ENCODE measurements at regions not wholly inside any gene's neighbourhood (a gene's known extent, or its start where the extent isn't known, plus 50 kb on each side); places are given as distances from the start of the nearest gene placed in this dataset.
"Not testable (repeated sequence)": the region's sequence is repeated elsewhere in the genome, so short reads cannot be mapped to it uniquely, and the experiment has no call there.

DNA sequence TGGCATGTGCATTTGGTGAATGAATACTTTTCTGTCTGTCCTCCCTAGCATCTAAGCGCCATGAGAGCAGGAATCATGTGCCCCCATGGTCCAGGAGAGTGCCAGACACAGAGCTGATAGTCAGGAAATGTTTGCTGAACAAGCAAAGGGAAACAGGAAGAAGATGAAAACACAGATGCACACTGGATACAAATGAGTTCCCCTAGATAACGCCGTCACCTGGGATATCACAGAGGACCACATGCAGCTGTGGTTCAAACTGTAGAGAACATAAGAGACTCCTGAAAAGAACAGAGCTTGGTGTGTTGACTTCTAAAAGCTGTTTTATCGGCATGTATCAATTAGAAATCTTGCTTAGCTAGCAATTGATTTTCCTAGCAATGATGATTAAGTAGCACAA lies 293.7 kb downstream of the BTBD3 start:
- DNase-seq: no peak

DNA sequence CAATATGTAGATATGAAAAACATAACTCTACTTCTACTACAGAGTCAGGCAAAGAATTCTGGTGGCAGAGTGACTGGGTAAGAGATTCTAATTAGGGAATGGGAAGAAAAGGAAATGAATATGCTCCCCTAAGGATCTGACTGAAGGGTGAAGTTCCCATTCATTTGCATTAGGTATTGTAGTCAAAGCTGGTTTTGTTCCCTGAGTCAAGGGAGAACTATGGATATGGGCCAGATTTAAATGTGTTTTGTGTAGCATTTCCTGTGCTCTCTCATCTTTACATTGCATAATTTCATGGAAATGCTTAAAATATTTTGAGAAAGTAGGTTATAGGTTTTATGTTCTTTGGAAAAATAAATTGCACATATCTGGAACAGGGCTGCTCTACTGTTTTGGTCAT lies 299.7 kb downstream of the BTBD3 start:
- no peak for DNase-seq

DNA sequence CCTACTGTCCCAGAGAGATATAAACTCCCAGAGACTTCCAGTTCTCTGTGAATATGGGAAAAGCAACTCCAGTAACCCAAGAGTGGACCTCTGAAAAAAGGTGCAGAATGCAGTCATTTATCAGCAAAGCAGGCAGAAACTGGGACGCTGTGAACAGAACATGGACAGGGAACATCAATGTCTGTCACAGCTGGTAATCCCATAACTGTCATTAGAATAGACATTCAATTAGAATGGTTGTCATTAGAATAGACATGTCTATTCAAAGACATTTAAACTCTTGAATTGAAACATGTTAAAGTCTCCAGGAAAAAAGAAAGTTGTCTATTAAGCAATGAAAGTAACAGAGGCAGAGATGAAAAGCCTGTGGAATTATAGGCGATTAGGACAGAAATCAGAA lies 302.1 kb downstream of the BTBD3 start:
- no peak for DNase-seq

DNA sequence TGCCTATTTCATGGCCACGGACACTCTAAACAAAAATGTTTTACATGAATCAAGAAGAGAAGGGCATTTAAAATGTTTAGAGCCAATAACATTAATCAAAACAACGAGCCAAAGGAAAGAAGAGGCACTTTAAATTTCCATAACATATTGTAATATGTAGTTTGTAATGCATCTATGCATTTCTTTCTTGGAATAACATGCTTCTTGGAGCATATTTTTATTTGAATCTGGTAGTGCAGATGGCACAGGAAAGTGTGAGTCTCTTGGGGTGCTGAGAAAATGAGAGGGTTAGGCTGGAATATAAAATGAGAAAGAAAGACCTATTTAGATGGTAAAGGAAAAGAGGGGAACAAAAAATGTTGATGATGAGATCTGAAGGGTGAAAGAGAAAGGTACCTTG lies 305.4 kb downstream of the BTBD3 start:
- DNase-seq: no peak

DNA sequence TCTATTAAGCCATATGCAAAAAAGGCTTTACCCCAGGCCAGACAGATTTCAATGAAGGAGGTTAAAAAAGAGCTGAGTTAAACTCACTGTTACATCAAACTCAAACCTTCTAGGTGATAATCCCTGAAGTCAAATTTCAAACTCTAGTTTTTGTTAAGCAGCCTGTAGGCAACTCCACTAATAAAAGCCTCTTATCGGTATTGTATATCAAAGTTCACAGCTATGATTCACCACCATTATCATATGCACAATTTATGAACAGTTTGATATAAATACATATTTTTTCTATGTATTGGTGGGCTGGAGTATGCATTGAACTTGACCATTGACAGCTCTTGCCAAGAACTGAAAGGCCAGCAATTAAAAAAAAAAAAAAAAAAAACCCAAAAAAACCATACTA lies 308.2 kb downstream of the BTBD3 start:
- DNase-seq: no peak

DNA sequence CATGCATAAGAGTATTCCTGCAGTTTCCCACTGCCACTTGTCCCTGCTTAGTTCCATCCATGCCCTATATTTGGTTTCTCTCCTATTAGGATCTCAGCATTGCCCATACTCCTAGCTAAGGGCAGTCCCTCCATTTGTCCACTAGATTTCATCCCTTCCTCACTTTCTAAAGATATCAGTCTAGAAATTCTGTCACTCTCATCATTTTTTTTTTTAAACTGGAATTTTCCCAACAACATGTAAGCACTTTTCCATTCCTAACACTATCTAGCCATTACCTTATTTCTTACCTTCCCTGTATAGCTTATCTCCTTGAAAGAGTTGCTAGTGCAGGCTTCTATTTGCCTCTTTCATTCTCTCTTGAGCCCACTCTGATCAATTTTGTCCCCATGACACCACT lies 312.2 kb downstream of the BTBD3 start:
- DNase-seq: no peak

DNA sequence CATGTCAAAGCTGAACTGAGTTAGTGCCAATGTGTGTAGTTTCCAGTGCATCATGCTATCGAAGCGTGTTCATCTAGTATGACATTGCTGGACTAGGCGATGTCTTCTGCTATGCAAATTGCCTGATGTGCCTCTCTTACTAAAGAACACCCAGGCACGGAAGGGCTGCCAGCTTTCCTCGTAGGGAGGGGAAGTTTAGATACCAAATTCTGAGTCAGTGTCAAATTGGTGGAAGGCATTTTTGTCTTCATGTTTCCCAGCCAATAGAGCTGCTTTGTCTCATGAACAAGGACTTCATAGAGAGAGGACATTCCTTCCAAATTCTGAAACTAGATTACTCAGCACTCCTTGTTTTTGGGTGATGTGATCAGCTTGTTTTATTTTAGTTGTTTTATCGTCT lies 320.1 kb downstream of the BTBD3 start:
- no peak for DNase-seq

DNA sequence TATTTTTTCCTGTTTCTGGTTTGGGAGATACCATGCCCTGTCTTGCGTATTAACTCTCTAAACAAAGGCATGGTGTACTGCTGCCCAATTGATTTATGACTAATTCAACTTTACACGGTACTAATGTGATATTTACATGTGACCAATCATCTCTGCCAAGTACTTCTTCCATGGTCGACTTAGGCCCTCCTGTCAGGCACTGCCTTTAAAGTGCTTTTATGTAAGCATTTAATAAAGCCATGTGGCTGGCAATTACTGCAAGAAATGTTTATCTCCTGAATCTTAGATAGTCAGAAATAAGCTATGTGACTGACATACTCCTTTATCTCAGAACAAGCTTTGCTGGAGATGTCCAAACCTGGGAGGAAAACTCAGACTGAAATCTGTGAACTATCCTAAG lies 323.4 kb downstream of the BTBD3 start:
- DNase-seq: no peak

DNA sequence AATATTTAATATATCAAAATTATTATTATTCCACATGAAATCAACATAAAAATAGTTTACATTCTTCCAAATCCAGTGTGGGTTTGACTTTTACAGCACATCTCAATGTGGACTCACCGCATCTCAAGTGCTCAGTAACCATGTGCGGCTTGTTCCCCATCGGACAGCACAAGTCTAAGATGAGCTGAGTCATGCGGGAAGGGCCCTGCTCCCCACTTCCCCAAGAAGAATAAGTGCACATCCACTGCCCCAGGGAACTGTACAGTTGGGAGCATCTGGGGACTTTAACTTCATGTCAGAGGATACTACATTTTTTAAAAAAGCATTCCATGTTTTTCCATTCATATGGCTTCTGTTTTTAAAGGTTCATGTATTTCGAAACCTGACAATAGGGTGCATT lies 325.6 kb downstream of the BTBD3 start:
- DNase-seq: no peak

DNA sequence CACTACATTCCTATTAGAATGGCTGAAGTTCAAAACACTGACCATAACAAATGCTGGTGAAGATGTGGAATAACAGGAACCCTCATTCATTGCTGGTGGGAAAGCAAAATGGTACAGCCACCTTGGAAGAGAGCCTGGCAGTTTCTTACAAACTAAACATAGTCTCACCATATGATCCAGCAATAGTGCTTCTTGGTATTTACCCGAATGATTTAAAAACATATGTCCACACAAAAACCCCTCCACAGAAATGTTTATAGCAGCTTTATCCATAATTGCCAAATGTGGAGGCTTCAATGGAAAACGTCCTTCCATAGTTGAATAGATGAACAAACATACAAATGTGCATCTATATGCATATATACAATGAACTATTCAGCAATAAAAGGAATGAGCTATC lies 330.8 kb downstream of the BTBD3 start:
- DNase-seq: no peak

DNA sequence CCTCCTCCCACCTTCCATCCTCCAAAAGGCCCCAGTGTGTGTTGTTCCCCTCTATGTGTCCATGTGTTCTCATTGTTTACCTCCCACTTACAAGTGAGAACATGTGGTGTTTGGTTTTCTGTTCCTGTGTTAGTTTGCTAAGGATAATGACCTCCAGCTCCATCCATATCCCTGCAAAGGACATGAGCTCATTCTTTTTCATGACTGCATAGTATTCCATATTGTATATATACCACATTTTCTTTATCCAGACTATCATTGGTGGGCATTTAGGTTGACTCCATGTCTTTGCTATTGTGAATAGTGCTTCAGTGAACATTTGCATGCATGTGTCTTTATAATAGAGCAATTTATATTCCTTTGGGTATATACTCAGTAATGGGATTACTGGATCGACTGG lies 333.0 kb downstream of the BTBD3 start:
- not testable (repeated sequence) for DNase-seq

DNA sequence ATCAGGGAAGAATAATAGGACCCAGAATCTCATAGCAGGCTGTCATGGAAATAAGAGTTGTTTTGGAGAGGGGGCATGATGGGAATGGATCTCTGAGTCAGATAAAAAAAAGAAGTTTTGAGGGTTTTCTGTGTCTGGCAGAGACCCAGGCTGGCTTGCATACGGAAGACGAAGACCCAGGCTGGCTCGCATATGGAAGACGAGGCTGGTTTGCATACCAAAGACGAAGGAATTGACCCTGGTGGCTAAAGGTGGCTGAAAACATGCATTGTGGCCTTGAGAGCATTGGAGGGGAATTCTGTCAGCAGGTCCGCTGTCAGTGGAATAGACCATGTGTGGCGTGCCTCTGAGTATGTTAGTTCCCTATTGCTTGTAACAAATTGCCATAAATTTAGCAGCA lies 335.1 kb downstream of the BTBD3 start:
- DNase-seq: no peak

DNA sequence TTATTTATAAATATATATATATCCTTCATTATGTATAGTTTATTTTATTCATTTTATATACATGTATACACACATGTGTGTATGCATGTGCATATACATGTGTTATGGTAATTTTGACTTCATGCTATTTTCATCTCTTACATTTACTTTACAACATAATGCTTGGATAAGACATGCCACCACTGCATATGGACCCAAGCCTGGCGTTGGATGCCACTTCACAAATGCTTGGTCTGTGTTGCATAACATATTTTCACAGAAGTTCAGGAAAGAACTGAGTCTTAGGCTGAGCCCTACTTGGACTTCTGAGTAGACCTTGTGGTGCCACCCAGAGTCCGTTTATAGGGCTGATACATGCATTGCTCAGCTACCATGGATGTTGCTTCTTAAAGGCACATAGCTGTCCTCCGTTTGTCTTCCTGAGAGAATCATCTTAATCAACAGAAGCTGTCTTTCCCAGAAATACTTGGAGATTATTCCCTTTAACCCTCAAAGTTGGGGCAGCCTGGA lies 337.8 kb downstream of the BTBD3 start:
- no peak for DNase-seq

DNA sequence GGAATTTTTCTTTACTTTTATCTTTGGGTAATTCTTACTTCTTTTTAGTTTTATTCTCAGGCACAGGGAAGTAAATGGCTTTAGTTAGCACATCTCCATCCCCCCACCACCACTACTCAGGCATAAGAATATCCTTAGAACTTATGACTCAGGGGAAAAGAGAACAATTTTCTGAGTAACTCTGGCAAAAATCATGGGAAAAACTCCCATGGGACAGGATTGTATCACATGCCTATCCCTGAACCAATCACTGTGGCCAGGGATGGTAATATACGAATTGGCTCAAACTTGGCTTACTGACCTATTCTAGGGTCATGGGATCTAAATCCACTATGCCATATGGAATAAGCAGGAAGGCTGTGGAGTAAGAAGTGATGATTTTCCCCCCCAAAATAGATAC lies 339.1 kb downstream of the BTBD3 start:
- DNase-seq: no peak

DNA sequence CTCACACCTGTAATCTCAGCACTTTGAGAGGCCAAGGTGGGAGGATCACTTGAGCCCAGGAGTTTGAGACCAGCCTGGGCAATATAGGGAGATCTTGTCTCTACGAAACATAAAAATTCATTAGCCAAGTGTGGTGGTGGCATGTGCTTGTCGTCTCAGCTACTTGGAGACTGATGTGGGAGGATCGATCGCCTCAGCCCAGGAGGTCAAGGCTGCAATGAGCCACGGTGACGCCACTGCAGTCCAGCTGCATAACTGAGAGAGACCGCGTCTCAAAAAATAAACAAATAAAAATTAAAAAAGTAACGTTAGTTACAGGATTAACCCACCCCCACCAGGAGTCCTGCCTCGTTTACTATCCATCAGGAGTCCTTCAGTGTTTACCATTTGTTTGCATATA lies 345.1 kb downstream of the BTBD3 start:
- no peak for DNase-seq

DNA sequence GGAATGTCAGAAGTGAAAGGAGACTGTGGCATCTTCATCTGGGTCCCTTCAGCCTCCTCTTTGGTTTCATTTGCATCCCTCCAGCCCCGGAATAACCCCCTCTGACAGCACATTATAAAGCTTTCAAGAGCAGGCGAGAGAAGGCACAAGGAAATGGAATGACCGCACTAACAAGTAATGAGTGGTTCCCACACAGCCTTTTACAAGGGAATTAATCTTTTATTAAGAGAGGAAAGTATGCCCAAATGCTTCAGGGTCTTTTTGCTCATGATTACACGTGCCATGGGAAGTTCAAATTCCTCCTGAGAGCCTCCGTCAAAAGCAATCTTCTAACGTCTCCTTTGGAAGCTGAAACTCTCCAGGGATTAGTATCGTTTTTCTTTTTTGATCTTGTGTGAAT lies 347.0 kb downstream of the BTBD3 start:
- no peak for DNase-seq

DNA sequence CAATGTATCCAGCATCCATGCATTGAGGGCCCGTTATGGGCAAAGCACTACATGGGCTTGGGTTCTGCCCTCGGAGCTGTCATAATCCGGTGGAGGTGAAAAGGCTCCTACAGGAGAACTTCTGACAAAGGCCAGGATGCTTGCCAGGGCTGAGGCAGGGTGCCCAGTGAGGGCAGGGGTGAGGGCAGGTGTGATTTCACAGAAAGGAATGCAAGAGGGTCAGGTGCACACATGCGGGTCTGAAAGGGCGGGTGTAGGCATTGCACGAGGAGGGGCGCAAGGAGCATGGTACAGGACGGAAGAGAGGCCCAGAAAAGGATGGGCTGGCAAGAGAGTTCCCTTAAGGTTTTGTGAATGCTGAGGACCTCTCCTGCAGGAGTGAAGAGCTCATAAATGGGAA lies 348.0 kb downstream of the BTBD3 start:
- no peak for DNase-seq

DNA sequence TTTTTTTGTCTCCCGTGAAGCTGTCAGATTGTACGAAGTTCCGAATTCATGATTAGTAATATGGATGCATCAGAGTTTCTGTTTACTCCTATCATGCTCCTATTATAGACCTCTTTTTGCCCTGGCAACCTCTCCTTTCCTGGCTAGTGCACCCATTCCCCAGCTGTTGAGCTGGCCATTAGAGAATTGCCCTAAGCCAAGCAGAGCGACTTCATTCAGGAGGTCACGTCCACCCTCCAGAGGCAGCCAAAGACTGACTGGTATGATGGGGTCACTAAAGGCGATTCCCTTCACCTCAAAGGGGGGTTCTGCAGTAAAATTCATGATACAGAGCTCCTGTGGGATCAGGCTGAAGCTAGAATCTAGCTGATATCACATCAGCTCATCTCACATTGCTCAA lies 351.9 kb downstream of the BTBD3 start:
- DNase-seq: no peak

DNA sequence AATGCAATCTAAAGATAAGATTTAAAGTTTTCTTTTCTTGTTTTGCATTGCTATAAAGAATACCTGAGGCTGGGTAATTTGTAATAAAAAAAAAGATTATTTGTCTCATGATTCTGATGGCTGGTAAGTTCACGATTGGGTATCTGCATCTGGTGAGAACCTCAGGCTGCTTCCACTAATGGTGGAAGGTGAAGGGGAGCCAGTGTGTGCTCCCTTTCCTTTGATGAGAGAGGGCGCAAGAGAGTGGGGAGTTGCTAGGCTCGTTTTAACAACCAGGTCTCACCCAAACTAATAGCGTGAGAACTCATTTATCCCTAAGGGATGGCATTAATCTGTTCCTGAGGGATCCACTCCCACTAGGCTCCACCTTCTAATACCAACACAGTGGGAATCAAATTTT lies 353.2 kb downstream of the BTBD3 start:
- no peak for DNase-seq

DNA sequence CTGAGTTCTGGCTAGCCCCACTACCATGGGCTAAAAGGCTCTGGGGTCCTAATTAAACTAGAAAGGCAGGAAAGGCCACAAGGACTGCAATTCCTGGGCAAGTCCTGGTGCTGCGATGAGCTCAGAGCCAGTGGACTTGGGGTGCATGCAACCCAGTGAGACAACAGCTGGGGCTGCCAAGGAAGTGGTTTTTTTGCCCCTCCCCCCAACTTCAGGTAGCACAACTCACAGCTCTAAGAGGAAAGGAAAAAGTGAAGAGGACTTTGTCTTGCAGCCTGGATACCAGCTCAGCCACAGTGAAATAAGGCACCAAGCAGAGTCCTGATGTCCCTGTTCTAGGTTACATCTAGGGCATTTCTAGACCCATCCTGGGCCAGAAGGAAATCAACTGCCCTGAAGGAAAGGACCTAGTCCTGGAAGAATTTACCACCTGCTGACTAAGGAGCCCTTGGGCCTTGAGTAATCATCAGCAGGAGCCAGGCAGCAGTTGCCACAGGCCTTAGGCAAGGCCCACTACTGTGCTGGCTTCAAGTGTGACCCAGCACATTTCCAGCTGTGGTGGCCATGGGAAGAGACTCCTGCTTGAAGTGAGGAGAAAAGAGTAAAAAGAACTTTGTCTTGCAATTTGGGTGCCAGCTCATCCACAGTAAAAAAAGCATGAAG lies 358.4 kb downstream of the BTBD3 start:
- no peak for DNase-seq

DNA sequence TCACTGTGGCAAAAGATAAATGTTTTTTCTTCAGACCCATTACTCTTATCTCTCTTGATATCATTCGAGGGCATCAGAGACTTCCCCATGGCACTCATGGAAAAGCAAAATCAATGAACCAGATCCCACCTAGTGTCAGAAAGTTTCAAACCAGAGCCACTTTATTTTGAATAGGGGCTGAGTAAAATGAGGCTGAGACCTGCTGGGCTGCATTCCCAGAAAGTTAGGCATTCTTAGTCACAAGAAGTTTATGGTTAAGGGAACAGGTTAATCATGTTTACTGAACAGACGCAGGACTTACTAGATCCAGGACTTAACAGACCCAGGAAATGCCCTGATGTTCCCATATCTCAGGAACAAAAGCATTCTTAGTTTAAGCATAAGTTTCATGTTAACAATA lies 369.9 kb downstream of the BTBD3 start:
- no peak for DNase-seq

DNA sequence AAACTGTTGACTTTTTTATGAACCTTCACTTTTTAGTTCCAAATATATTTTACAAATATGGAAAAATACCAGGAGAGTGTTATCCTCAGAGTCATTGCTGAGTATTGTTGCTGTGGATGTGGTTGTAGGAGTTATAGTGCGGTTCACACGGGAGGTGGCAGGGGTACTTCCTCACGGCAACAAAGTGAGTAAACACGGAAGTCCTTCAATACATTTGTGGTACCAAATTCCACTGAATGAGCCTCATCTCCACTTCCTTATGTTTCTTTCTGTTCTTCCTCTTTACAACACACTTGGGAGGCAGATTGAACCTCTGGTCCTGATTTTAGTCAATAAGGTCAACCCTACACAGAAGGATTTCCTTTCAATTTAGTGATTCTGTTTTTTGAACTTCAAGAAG lies 371.8 kb downstream of the BTBD3 start:
- DNase-seq: no peak

DNA sequence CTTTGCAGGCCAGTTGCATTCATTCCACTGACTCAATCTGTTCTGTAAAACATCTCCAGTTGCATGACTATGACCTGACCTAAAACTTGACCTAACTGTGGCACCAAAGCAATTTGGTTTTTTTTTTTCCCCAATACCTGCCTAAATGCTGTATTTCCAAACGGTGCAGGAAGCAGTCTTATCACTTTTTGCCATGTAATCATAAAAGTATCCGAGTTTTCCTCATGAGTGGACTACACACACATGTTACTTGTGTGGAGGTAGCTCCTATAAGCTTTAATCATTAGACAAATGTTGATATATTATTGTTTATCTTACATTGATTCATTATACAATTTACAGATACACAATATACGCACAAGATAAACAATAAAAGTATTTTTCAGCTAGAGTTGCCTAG lies 373.7 kb downstream of the BTBD3 start:
- DNase-seq: no peak

DNA sequence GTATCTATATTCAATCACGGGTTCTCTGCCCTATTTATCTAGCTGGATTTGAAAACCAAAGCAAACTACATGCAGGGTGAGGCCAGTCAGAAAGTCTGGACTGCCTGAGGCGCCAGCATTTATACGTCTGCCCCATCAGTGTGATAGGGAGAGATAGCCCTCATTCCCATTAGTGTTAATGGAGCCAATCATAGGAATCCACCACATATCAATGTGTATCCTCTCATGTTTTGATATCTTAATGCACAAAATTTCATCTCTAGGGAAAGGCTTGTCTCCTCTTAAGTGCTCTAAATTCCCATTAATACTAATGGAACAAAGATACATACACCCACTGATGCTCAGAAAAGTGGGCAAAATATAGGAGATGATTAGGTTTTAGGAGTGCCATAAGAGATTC lies 376.2 kb downstream of the BTBD3 start:
- DNase-seq: no peak

DNA sequence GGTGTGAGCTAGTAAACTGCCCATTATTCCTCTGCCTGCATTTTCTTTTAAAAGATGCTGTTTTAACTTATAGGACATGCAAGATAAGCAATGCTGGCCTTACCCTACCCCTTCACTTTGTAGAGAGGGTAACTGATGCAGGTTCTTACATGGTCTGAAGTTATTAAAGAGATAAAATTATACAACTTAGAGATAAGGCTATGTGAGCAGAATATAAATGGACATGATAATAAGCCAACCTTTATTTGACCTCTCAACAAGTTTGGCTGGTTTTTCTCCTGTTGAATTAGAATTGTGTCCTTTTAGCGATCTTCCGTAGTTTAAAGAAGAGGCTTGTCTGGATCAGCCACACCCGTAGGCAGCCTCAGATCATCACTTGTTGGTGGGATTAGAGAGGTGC lies 377.0 kb downstream of the BTBD3 start:
- DNase-seq: no peak
